ENCODE measurements at regions not wholly inside any gene's neighbourhood (a gene's known extent, or its start where the extent isn't known, plus 50 kb on each side); places are given as distances from the start of the nearest gene placed in this dataset.

DNA sequence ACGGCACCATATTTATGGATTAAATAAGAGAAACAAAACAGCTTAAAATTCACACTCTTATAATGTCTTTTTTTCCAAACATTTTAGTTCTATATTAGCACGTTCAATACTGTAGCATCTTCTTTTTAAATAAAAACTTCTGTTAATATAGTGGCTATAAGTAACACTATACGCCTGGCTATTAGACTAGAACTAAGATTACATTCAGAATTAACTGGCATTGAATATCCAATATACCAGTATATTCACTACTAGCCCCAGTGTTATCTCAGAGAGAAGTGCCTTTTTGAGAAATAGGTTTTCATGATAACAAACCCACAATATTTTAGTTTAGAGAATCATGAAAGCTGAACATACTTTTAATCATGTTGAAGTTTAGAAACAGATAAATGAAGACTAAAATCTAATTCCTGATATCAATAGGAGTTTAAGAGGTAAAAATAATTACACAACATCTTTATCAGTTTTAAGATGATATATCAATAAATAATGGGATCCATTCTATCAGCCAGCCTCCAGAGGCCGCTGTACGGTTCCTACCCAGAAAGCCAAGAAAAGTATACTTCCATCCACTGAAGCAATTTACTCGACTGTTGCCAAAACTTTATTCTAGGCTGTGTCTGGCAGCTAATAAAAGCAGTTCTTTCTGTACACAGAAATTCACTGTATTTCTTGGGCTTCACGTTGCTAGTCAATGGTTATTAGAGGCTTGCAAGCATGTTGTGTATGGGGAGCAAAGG, 1113.4 kb upstream of the MIR17HG start:
- TF ChIP-seq, protein P1, sequence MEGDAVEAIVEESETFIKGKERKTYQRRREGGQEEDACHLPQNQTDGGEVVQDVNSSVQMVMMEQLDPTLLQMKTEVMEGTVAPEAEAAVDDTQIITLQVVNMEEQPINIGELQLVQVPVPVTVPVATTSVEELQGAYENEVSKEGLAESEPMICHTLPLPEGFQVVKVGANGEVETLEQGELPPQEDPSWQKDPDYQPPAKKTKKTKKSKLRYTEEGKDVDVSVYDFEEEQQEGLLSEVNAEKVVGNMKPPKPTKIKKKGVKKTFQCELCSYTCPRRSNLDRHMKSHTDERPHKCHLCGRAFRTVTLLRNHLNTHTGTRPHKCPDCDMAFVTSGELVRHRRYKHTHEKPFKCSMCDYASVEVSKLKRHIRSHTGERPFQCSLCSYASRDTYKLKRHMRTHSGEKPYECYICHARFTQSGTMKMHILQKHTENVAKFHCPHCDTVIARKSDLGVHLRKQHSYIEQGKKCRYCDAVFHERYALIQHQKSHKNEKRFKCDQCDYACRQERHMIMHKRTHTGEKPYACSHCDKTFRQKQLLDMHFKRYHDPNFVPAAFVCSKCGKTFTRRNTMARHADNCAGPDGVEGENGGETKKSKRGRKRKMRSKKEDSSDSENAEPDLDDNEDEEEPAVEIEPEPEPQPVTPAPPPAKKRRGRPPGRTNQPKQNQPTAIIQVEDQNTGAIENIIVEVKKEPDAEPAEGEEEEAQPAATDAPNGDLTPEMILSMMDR (IDR thresholded peaks at IDR 0.05), result no peak
- no peak for TF ChIP-seq POLR2A (IDR thresholded peaks at IDR 0.05)
- TF ChIP-seq POLR2AphosphoS5 (IDR thresholded peaks at IDR 0.05), result no peak
